Panc1 (cell line): ENCODE measurements at regions not wholly inside any gene's neighbourhood (a gene's known extent, or its start where the extent isn't known, plus 50 kb on each side); places are given as distances from the start of the nearest gene placed in this dataset.
A peak's percentile ranks its signal among the peaks of the same experiment; 100 is the strongest.

Source experiments
- ATAC-seq: fragments of 200-7000 bp; cut with Tn5 transposase; 2 replicates; pipeline ENCODE4 v1.9.1; 2020; ENCODE audit warnings: mild to moderate bottlenecking, moderate library complexity
- BruUV-seq: library from RNA; stranded (reverse); fragments of 400-500 nt; replicated peaks from 2 replicates; lab custom pipeline; 2021; lab: Mats Ljungman, UMichigan
- CTCF ChIA-PET: fragments of 300-600 bp; sonication (Branson Sonifier 250); formaldehyde crosslinking; loops from one replicate; lab custom pipeline; 2022; ENCODE audit warnings: antibody characterized with exemption; lab: Charles Lee
- POLR2A ChIA-PET: fragments of 300-600 bp; sonication (Branson Sonifier 250); formaldehyde crosslinking; loops from one replicate; lab custom pipeline; 2022; ENCODE audit warnings: antibody characterized with exemption; lab: Charles Lee
- DNase-seq: peaks from one replicate; pipeline ENCODE4 v3.0.0-alpha.2; 2010; ENCODE audit warnings: low read depth, low spot score
- H3K27ac ChIP-seq: 2 replicates; pipeline ENCODE4 v1.5.1; 2011; ENCODE audit warnings: mild to moderate bottlenecking, low read length, inconsistent platforms
- H3K27me3 ChIP-seq: fragments of 200-500 bp; sonication (Bioruptor generic); 2 replicates; pipeline ENCODE4 v1.6.0; 2014; ENCODE audit warnings: low read length, inconsistent platforms; ENCODE audit not compliant: control insufficient read depth, insufficient read depth
- H3K36me3 ChIP-seq: fragments of 200-500 bp; sonication (Bioruptor generic); 2 replicates; pipeline ENCODE4 v1.5.1; 2014; ENCODE audit warnings: inconsistent platforms, mild to moderate bottlenecking, low read length, moderate library complexity; ENCODE audit not compliant: control insufficient read depth, insufficient read depth
- H3K4me1 ChIP-seq: 2 replicates; pipeline ENCODE4 v1.5.1; 2011; ENCODE audit warnings: inconsistent platforms, mild to moderate bottlenecking, low read length, moderate library complexity; ENCODE audit not compliant: control insufficient read depth, insufficient read depth
- H3K4me3 ChIP-seq, 2 experiments: 2 replicates each; pipeline ENCODE4 v1.5.1; 2011 to 2012; ENCODE audit warnings: low read depth in 2 of 2, low read length in 2 of 2, mild to moderate bottlenecking in 2 of 2, inconsistent platforms in 1 of 2, moderate library complexity in 1 of 2
- H3K9me3 ChIP-seq: fragments of 200-500 bp; sonication (Bioruptor generic); 2 replicates; pipeline ENCODE4 v1.5.1; 2014; ENCODE audit warnings: low read depth, mild to moderate bottlenecking, inconsistent platforms, low read length, moderate library complexity; ENCODE audit not compliant: control insufficient read depth, insufficient read depth
- CTCF ChIP-seq: fragments of 450-650 bp; IDR thresholded peaks from 2 replicates; pipeline ENCODE4 v1.5.1; 2017; ENCODE audit warnings: mild to moderate bottlenecking
- POLR2AphosphoS5 ChIP-seq: IDR thresholded peaks from 2 replicates; pipeline ENCODE4 v1.6.1; 2012; ENCODE audit warnings: mild to moderate bottlenecking, low read depth, low read length, moderate library complexity
- REST ChIP-seq, 2 experiments: IDR thresholded peaks; 2 replicates each; pipeline ENCODE4 v1.6.1; 2011 to 2012; ENCODE audit warnings: low read depth in 2 of 2, control low read depth in 1 of 2, low read length in 1 of 2, mild to moderate bottlenecking in 1 of 2, moderate library complexity in 1 of 2; ENCODE audit not compliant: insufficient read depth in 1 of 2
- SIN3A ChIP-seq: IDR thresholded peaks from 2 replicates; pipeline ENCODE4 v1.6.1; 2012; ENCODE audit warnings: low read depth, mild to moderate bottlenecking, low read length, moderate library complexity, borderline replicate concordance; ENCODE audit not compliant: insufficient read depth
- TCF7L2 ChIP-seq: IDR thresholded peaks from 2 replicates; pipeline ENCODE4 v1.6.1; 2011; ENCODE audit warnings: mild to moderate bottlenecking, low read depth, low read length, inconsistent platforms
- in situ Hi-C: cut with HindIII; loops from 2 replicates; pipeline ENCODE4 v1.10.0; 2016; ENCODE audit warnings: low sequenced_read_pairs, low pct_unique_long_range_greater_than_20kb
- intact Hi-C: fragments of 100-400 bp; cut with micrococcal nuclease; formaldehyde crosslinking; loops from one replicate; pipeline ENCODE4 v1.10.0; 2022; ENCODE audit not compliant: unreplicated experiment

GRCh38 chr6:1031720-1032119 lies 280.2 kb upstream of the FOXQ1 start:
- in situ Hi-C loops: no loop called here

GRCh38 chr6:1029141-1029540 lies 282.8 kb upstream of the FOXQ1 start:
- ChIA-PET CTCF (no interaction called here), POLR2A (no interaction called here)
- peaks cover 5% of the 10 kb centered on the region; the same call in 1 of the 2 replicates for H3K4me1 ChIP-seq
- intact Hi-C loops: no loop called here
- no TSS peak for BruUV-seq
- H3K4me3 ChIP-seq: no peak overlapping the region
- TF ChIP-seq CTCF: no peak
- no peak for TF ChIP-seq SIN3A
- TF ChIP-seq TCF7L2: no peak
- in situ Hi-C loops: no loop called here
- DNase-seq (no peak), ATAC-seq (no peak)
- H3K27ac ChIP-seq: no peak overlapping the region
- H3K9me3 ChIP-seq: no peaks in the 10 kb centered on the region
- H3K36me3 ChIP-seq: no peaks in the 10 kb centered on the region
- no peaks in the 10 kb centered on the region for H3K27me3 ChIP-seq

More at GRCh38 chr6:1031720-1032119, 280.2 kb upstream of the FOXQ1 start:
- Histone ChIP-seq H3K4me1 (no peaks in the 10 kb centered on the region), H3K4me3 (no peak overlapping the region), H3K9me3 (no peaks in the 10 kb centered on the region), H3K36me3 (no peaks in the 10 kb centered on the region), H3K27me3 (no peaks in the 10 kb centered on the region), H3K27ac (peak overlapping the region; percentile 34; the same call in 1 of the 2 replicates)
- DNase-seq: no peak
- no TSS peak for BruUV-seq
- intact Hi-C loops: no loop called here
- no peak for ATAC-seq
- TF ChIP-seq POLR2AphosphoS5 (no peak), TCF7L2 (0 out of 2 replicates have a peak, but pooled peaks have one; percentile 17), SIN3A (no peak)
- ChIA-PET POLR2A (no interaction called here), CTCF (no interaction called here)

GRCh38 chr6:1028723-1029122 lies 283.2 kb upstream of the FOXQ1 start:
- TF ChIP-seq CTCF (no peak), SIN3A (no peak), POLR2AphosphoS5 (no peak), TCF7L2 (no peak), REST (IDR thresholded peaks at IDR 0.05; ENCODE audit: insufficient read depth in 1 of 2, low read depth in 2 of 2, low read length in 1 of 2) (no peak)
- Histone ChIP-seq H3K36me3 (no peaks in the 10 kb centered on the region), H3K4me3 (no peak overlapping the region), H3K27ac (no peak overlapping the region), H3K27me3 (no peaks in the 10 kb centered on the region), H3K9me3 (no peaks in the 10 kb centered on the region), H3K4me1 (peaks cover 7% of the 10 kb centered on the region; the same call in 1 of the 2 replicates)
- no TSS peak for BruUV-seq
- ChIA-PET CTCF (no interaction called here), POLR2A (no interaction called here)
- no peak for ATAC-seq
- intact Hi-C loops: no loop called here
- in situ Hi-C loops: no loop called here
- no peak for DNase-seq
